Esophagus squamous epithelium (tissue), 4 donors: ENCODE measurements at regions not wholly inside any gene's neighbourhood (a gene's known extent, or its start where the extent isn't known, plus 50 kb on each side); places are given as distances from the start of the nearest gene placed in this dataset.

Experiments
- POLR2A ChIP-seq, 4 donors: fragments of 450-650 bp; IDR thresholded peaks; one replicate each; pipeline ENCODE4 v1.6.1; 2017; ENCODE audit warnings: antibody characterized with exemption in 4 of 4, mild to moderate bottlenecking in 4 of 4, moderate library complexity in 3 of 4
- TF ChIP-seq, protein P1 (sequence below), 6 experiments: fragments of 450-650 bp in 4 of 6; fragments of 200-600 bp in 2 of 6; sonication (generic) in 2 of 6; IDR thresholded peaks; one replicate each; pipeline ENCODE4 v1.5.1; 2016 to 2019; ENCODE audit warnings: antibody characterized with exemption in 6 of 6, mild to moderate bottlenecking in 4 of 6, moderate library complexity in 4 of 6

- no peak for TF ChIP-seq POLR2A (IDR thresholded peaks at IDR 0.05)
- TF ChIP-seq, protein P1, sequence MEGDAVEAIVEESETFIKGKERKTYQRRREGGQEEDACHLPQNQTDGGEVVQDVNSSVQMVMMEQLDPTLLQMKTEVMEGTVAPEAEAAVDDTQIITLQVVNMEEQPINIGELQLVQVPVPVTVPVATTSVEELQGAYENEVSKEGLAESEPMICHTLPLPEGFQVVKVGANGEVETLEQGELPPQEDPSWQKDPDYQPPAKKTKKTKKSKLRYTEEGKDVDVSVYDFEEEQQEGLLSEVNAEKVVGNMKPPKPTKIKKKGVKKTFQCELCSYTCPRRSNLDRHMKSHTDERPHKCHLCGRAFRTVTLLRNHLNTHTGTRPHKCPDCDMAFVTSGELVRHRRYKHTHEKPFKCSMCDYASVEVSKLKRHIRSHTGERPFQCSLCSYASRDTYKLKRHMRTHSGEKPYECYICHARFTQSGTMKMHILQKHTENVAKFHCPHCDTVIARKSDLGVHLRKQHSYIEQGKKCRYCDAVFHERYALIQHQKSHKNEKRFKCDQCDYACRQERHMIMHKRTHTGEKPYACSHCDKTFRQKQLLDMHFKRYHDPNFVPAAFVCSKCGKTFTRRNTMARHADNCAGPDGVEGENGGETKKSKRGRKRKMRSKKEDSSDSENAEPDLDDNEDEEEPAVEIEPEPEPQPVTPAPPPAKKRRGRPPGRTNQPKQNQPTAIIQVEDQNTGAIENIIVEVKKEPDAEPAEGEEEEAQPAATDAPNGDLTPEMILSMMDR (IDR thresholded peaks at IDR 0.05) = no peak
These were observed 91.6 kb downstream of the COX7C start for GRCh38 chr5:86709157-86709881.
